ENCODE measurements at regions not wholly inside any gene's neighbourhood (a gene's known extent, or its start where the extent isn't known, plus 50 kb on each side); places are given as distances from the start of the nearest gene placed in this dataset.

DNA sequence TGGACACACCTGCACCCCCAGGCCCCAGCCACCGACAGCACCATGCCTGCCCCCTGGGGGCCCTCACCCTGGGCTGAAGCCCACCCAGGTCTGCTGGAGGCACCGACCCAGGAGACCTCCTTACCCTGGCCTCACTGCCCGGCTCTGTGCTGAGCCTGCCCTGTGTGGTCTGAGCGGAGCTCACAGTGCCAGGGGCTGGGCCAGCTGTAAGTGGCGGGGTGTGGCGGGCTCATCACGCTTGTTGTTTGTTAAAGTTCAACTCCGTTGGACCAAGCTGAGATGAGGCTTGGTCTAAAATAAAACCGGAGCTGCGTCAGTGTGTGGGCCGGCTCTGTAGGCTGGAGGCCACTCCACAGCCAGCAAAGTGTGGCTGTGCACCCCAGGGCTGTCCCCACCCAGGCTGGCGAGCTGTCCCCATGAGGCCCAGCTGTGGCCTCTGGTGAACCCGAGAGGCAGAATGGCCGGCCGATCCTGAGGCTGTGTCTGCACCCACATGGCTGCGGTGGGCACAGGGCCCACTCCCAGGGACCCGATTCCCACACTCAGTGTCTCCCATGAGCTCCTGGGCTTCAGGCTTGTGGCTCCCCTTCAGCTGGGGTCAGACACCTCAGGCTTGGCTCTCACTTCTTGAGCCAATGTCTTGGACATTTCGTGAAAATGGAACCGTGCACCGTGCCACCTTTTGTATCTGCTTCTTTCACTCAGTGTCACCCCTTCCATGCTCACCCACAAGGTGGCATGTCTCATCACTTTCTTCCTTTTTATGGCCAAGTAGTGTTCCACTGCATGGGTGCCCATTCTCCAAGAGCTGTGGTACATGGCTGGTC is 137.9 kb downstream of the CTTN start:
- TF ChIP-seq, protein P1, sequence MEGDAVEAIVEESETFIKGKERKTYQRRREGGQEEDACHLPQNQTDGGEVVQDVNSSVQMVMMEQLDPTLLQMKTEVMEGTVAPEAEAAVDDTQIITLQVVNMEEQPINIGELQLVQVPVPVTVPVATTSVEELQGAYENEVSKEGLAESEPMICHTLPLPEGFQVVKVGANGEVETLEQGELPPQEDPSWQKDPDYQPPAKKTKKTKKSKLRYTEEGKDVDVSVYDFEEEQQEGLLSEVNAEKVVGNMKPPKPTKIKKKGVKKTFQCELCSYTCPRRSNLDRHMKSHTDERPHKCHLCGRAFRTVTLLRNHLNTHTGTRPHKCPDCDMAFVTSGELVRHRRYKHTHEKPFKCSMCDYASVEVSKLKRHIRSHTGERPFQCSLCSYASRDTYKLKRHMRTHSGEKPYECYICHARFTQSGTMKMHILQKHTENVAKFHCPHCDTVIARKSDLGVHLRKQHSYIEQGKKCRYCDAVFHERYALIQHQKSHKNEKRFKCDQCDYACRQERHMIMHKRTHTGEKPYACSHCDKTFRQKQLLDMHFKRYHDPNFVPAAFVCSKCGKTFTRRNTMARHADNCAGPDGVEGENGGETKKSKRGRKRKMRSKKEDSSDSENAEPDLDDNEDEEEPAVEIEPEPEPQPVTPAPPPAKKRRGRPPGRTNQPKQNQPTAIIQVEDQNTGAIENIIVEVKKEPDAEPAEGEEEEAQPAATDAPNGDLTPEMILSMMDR (IDR thresholded peaks at IDR 0.05): no peak
- no peak for TF ChIP-seq POLR2A (IDR thresholded peaks at IDR 0.05)
